ENCODE measurements at regions not wholly inside any gene's neighbourhood (a gene's known extent, or its start where the extent isn't known, plus 50 kb on each side); places are given as distances from the start of the nearest gene placed in this dataset.

DNA sequence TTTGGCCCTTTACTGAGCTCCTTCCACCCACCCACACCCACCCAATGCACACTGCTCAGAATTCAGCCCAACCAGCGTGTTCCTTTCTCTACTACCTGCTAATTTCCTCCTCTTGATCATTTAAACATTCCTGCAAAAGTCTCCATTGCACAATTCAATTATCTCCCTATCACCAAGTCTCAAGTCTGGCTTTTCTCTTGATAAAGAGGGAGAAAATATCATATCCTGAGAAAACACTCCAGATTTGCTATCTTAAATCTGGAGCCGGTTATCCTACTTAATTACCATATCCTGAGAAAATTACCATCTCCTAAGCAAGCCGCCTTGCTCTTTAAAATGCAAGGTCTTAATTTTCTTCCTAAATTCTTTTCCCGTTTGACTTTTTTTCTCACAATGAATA is 505.5 kb downstream of the XPNPEP1 start:
- H3K27ac ChIP-seq (ENCODE audit: low read depth in 1 of 2, low read length in 2 of 2), result no peak overlapping the region
- DNase-seq, result no peak
- H3K4me3 ChIP-seq (ENCODE audit: low read length in 2 of 2), result no peak overlapping the region
- no peaks in the 10 kb centered on the region for H3K4me1 ChIP-seq (ENCODE audit: control insufficient read depth in 1 of 2, insufficient read depth in 2 of 2, low read length in 2 of 2)
- no peaks in the 10 kb centered on the region for H3K27me3 ChIP-seq (ENCODE audit: control insufficient read depth in 1 of 2, insufficient read depth in 2 of 2, low read length in 1 of 2)
- no peaks in the 10 kb centered on the region for H3K9me3 ChIP-seq (ENCODE audit: control insufficient read depth, low read length)
- intact Hi-C loops (cut with DNase I), result no loop called here
- ATAC-seq (ENCODE audit: low FRiP score), result no peak
- 61 to 63% methylated on average over 4 of the region's 4 CpGs for WGBS, 2 donors
- no peaks in the 10 kb centered on the region for H3K36me3 ChIP-seq (ENCODE audit: control insufficient read depth in 1 of 2, insufficient read depth in 2 of 2, low read length in 1 of 2)

DNA sequence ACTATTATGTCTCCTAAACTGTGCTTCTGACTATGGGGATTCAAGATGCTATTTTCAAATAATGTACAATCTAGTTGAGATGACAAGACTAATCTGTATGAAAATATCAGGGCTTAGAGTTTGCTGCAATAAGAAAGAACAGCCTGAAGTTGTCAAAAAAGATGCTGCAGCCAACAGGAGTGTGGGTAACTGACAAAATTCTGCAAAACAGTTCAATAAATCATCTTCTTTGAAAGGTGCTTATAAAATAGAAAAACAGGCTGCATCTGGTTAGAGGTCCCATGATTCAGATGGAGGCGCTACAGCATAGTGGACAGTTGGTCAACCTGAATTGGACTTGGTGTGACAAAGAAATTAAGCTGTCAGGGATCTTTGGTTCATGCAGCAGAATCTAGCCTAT is 511.0 kb downstream of the XPNPEP1 start:
- 96 to 97% methylated on average over 1 of the region's 1 CpG for WGBS, 2 donors

DNA sequence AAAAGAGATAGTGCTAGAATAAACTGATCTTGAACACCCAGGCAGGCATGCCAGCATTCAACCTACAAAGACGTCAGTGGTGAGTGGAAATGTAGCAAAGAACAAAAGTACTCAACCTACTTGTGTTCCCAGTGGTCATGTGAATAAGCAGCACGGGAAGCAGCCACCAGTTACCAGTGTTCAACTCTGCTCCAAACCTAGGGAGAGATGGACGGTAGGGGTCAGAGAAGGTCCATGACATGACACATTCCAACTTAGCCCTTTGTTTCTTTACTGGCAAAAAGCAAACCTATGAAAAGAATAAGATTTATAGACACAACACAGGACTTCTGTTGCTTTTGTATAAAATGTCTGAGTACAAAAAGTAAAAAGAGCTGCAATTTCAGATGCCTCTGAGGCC is 511.4 kb downstream of the XPNPEP1 start:
- no peak for DNase-seq
- no peak overlapping the region for H3K27ac ChIP-seq (ENCODE audit: low read depth in 1 of 2, low read length in 2 of 2)
- 22 to 34% methylated on average over 3 of the region's 3 CpGs for WGBS, 2 donors

More for the DNA sequence above, 511.0 kb downstream of the XPNPEP1 start:
- intact Hi-C loops (cut with DNase I), result loop anchor here in 1 of 2 donors (5.0 kb wide), 1 partner anchor 360 kb away; no protein-coding TSS in a partner anchor
- DNase-seq (no peak), ATAC-seq (ENCODE audit: low FRiP score) (no peak)
- Histone ChIP-seq H3K9me3 (ENCODE audit: control insufficient read depth, low read length) (no peaks in the 10 kb centered on the region), H3K4me1 (ENCODE audit: control insufficient read depth in 1 of 2, insufficient read depth in 2 of 2, low read length in 2 of 2) (no peaks in the 10 kb centered on the region), H3K27me3 (ENCODE audit: control insufficient read depth in 1 of 2, insufficient read depth in 2 of 2, low read length in 1 of 2) (no peaks in the 10 kb centered on the region), H3K36me3 (ENCODE audit: control insufficient read depth in 1 of 2, insufficient read depth in 2 of 2, low read length in 1 of 2) (no peaks in the 10 kb centered on the region), H3K27ac (ENCODE audit: low read depth in 1 of 2, low read length in 2 of 2) (no peak overlapping the region), H3K4me3 (ENCODE audit: low read length in 2 of 2) (no peak overlapping the region)

DNA sequence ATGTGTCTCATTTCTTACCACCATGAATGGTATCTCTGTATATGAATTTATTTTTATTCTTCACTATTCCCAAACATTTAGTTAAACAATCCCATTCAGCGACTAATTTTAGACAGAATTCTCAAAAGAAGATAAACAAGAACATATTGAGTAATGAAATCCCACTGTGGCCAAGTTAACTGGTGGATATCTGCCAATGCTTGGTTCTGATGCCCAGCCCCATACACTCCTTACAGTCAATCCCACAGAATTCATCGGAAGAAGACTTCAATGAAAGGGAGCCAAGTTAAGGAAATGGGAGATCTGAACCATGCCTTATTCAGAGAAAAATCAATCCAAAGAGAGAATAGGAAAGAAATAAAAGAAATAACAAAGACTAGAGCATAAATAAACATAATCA is 518.0 kb downstream of the XPNPEP1 start:
- DNase-seq, result no peak
- no peak for ATAC-seq (ENCODE audit: low FRiP score)
- H3K27ac ChIP-seq (ENCODE audit: low read depth in 1 of 2, low read length in 2 of 2), result no peak overlapping the region
- H3K27me3 ChIP-seq (ENCODE audit: control insufficient read depth in 1 of 2, insufficient read depth in 2 of 2, low read length in 1 of 2), result no peaks in the 10 kb centered on the region
- no peaks in the 10 kb centered on the region for H3K9me3 ChIP-seq (ENCODE audit: control insufficient read depth, low read length)
- H3K4me1 ChIP-seq (ENCODE audit: control insufficient read depth in 1 of 2, insufficient read depth in 2 of 2, low read length in 2 of 2), result no peaks in the 10 kb centered on the region
- H3K4me3 ChIP-seq (ENCODE audit: low read length in 2 of 2), result no peak overlapping the region
- no peaks in the 10 kb centered on the region for H3K36me3 ChIP-seq (ENCODE audit: control insufficient read depth in 1 of 2, insufficient read depth in 2 of 2, low read length in 1 of 2)
- intact Hi-C loops (cut with DNase I), result no loop called here
- WGBS, 2 donors, result 5 to 13% methylated on average over 2 of the region's 2 CpGs

More for the DNA sequence above, 511.4 kb downstream of the XPNPEP1 start:
- H3K4me1 ChIP-seq (ENCODE audit: control insufficient read depth in 1 of 2, insufficient read depth in 2 of 2, low read length in 2 of 2), result no peaks in the 10 kb centered on the region
- H3K9me3 ChIP-seq (ENCODE audit: control insufficient read depth, low read length), result no peaks in the 10 kb centered on the region
- no peak for ATAC-seq (ENCODE audit: low FRiP score)
- no peaks in the 10 kb centered on the region for H3K27me3 ChIP-seq (ENCODE audit: control insufficient read depth in 1 of 2, insufficient read depth in 2 of 2, low read length in 1 of 2)
- no peaks in the 10 kb centered on the region for H3K36me3 ChIP-seq (ENCODE audit: control insufficient read depth in 1 of 2, insufficient read depth in 2 of 2, low read length in 1 of 2)
- H3K4me3 ChIP-seq (ENCODE audit: low read length in 2 of 2), result no peak overlapping the region
- intact Hi-C loops (cut with DNase I), result loop anchor here in 1 of 2 donors (5.0 kb wide), 1 partner anchor 360 kb away; no protein-coding TSS in a partner anchor

DNA sequence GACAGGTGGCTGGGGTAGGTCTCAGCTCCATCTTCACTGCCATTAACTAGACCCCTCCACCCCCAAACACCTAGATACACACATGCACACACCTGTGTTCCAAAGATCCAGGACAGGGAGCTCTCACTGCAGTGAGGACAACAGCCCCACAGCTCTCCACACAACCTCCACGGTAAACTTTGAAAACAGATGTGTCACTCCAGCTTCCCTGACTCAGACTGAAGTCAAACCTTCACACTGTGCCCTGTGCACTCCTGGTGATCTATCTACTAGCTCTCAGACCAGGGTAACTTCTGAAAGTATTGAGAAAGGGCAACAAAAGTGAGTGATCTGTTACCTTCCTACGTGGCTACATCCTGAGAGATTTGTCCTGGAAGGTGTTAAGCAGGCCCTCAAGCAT is 519.8 kb downstream of the XPNPEP1 start:
- no peaks in the 10 kb centered on the region for H3K4me1 ChIP-seq (ENCODE audit: control insufficient read depth in 1 of 2, insufficient read depth in 2 of 2, low read length in 2 of 2)
- WGBS, 2 donors, result 49 to 76% methylated on average over 2 of the region's 2 CpGs
- no peaks in the 10 kb centered on the region for H3K27me3 ChIP-seq (ENCODE audit: control insufficient read depth in 1 of 2, insufficient read depth in 2 of 2, low read length in 1 of 2)
- peak; percentile 52 for ATAC-seq (ENCODE audit: low FRiP score)
- intact Hi-C loops (cut with DNase I), result no loop called here
- no peak for DNase-seq
- no peak overlapping the region for H3K27ac ChIP-seq (ENCODE audit: low read depth in 1 of 2, low read length in 2 of 2)
- H3K9me3 ChIP-seq (ENCODE audit: control insufficient read depth, low read length), result no peaks in the 10 kb centered on the region
- H3K36me3 ChIP-seq (ENCODE audit: control insufficient read depth in 1 of 2, insufficient read depth in 2 of 2, low read length in 1 of 2), result no peaks in the 10 kb centered on the region
- no peak overlapping the region for H3K4me3 ChIP-seq (ENCODE audit: low read length in 2 of 2)

DNA sequence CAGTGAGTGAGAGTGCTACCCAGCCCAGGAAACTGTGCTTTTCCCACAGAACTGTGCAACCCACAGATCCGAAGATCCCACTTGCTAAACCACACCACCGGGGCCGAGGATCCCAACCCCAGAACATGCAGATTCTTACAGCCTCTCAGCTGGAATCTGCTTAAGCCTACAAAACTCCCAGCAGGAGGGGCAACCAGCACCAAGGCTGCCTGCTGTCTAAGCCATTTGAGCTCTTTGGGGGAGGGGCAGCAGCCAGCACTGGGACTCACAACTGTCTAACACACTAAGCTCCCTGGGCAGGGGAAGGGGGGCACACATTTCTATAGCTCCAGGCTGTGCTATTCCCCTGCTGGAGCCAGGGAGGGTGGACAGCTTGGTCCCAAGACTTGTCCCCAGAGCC is 529.9 kb downstream of the XPNPEP1 start:
- DNase-seq, result no peak
- no peaks in the 10 kb centered on the region for H3K36me3 ChIP-seq (ENCODE audit: control insufficient read depth in 1 of 2, insufficient read depth in 2 of 2, low read length in 1 of 2)
- no peak overlapping the region for H3K27ac ChIP-seq (ENCODE audit: low read depth in 1 of 2, low read length in 2 of 2)
- H3K4me3 ChIP-seq (ENCODE audit: low read length in 2 of 2), result no peak overlapping the region
- H3K9me3 ChIP-seq (ENCODE audit: control insufficient read depth, low read length), result peaks cover 3% of the 10 kb centered on the region
- H3K4me1 ChIP-seq (ENCODE audit: control insufficient read depth in 1 of 2, insufficient read depth in 2 of 2, low read length in 2 of 2), result no peaks in the 10 kb centered on the region
- intact Hi-C loops (cut with DNase I), result no loop called here
- no peaks in the 10 kb centered on the region for H3K27me3 ChIP-seq (ENCODE audit: control insufficient read depth in 1 of 2, insufficient read depth in 2 of 2, low read length in 1 of 2)
- ATAC-seq (ENCODE audit: low FRiP score), result no peak
- 8 to 18% methylated on average over 3 of the region's 3 CpGs for WGBS, 2 donors

DNA sequence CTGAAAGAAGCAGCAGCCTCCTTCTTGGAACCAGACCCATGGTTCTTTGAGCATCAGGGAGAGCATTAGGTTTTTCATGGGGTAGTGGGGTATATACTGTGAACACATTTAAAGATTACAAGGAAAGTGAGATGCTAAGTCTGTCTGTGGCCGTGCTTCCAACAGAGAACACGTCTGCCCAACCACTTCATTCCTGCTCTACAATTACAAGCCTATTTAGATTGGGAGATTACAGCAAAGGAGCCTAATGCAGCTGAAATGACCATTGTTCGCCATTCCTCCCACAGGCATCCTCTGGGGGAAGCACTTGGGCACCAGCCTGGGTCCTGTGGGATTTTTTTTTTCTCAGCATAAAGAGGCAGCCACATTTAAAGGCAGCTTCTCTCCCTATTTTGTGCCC is 536.4 kb downstream of the XPNPEP1 start:
- H3K9me3 ChIP-seq (ENCODE audit: control insufficient read depth, low read length), result no peaks in the 10 kb centered on the region
- H3K4me3 ChIP-seq (ENCODE audit: low read length in 2 of 2), result no peak overlapping the region
- DNase-seq (no peak), ATAC-seq (ENCODE audit: low FRiP score) (no peak)
- intact Hi-C loops (cut with DNase I), result no loop called here
- H3K36me3 ChIP-seq (ENCODE audit: control insufficient read depth in 1 of 2, insufficient read depth in 2 of 2, low read length in 1 of 2), result no peaks in the 10 kb centered on the region
- H3K4me1 ChIP-seq (ENCODE audit: control insufficient read depth in 1 of 2, insufficient read depth in 2 of 2, low read length in 2 of 2), result no peaks in the 10 kb centered on the region
- H3K27ac ChIP-seq (ENCODE audit: low read depth in 1 of 2, low read length in 2 of 2), result no peak overlapping the region
- 44 to 51% methylated on average over 3 of the region's 3 CpGs for WGBS, 2 donors
- no peaks in the 10 kb centered on the region for H3K27me3 ChIP-seq (ENCODE audit: control insufficient read depth in 1 of 2, insufficient read depth in 2 of 2, low read length in 1 of 2)

DNA sequence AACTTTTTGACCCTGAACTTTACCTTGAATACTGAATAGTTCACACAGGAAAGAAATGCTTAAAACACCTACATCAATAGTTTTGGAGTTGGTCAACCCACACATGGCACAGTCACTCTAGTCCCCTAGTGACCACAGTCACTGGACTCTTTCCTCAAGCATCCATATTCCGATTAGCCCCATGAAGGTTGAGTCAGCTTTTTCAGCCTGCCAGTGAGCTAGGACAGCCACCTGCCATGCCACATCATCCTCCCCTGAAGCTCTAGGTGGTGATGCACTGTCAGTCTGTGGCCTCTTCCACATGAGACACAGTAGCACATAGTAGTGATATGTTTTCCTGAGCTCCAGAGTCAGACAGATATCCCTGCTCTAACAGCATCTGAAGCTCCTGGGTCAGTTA is 537.2 kb downstream of the XPNPEP1 start:
- WGBS, 2 donors, result 85 to 95% methylated on average over 1 of the region's 1 CpG
- intact Hi-C loops (cut with DNase I), result no loop called here

DNA sequence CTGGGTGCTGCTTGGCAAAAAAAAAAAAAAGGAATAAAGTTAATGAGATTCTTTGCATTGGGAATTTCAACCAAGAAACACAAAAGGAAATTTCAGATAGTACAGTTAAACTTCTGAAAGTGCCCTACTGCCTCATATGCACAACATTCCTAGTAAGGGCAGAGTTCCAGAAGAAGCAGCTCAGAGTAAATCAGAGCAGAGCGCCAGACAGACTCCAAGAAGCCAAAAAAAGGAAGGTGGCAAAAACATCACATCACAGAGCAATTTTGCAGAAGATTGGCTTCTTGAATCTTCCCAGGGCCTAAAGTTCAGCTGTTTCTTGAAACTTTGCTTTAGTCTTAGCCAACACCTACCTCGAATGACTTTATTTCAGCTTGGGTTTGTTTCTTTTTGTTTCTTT is 544.1 kb downstream of the XPNPEP1 start:
- no peaks in the 10 kb centered on the region for H3K27me3 ChIP-seq (ENCODE audit: control insufficient read depth in 1 of 2, insufficient read depth in 2 of 2, low read length in 1 of 2)
- no peaks in the 10 kb centered on the region for H3K4me1 ChIP-seq (ENCODE audit: control insufficient read depth in 1 of 2, insufficient read depth in 2 of 2, low read length in 2 of 2)
- no peak for ATAC-seq (ENCODE audit: low FRiP score)
- DNase-seq, result no peak
- H3K27ac ChIP-seq (ENCODE audit: low read depth in 1 of 2, low read length in 2 of 2), result no peak overlapping the region
- no peaks in the 10 kb centered on the region for H3K9me3 ChIP-seq (ENCODE audit: control insufficient read depth, low read length)
- intact Hi-C loops (cut with DNase I), result no loop called here
- H3K4me3 ChIP-seq (ENCODE audit: low read length in 2 of 2), result no peak overlapping the region
- H3K36me3 ChIP-seq (ENCODE audit: control insufficient read depth in 1 of 2, insufficient read depth in 2 of 2, low read length in 1 of 2), result no peaks in the 10 kb centered on the region
- WGBS, 2 donors, result 59 to 60% methylated on average over 2 of the region's 2 CpGs

More for the DNA sequence above, 537.2 kb downstream of the XPNPEP1 start:
- Histone ChIP-seq H3K27me3 (ENCODE audit: control insufficient read depth in 1 of 2, insufficient read depth in 2 of 2, low read length in 1 of 2) (no peaks in the 10 kb centered on the region), H3K36me3 (ENCODE audit: control insufficient read depth in 1 of 2, insufficient read depth in 2 of 2, low read length in 1 of 2) (no peaks in the 10 kb centered on the region), H3K9me3 (ENCODE audit: control insufficient read depth, low read length) (no peaks in the 10 kb centered on the region), H3K4me3 (ENCODE audit: low read length in 2 of 2) (no peak overlapping the region), H3K27ac (ENCODE audit: low read depth in 1 of 2, low read length in 2 of 2) (no peak overlapping the region), H3K4me1 (ENCODE audit: control insufficient read depth in 1 of 2, insufficient read depth in 2 of 2, low read length in 2 of 2) (no peaks in the 10 kb centered on the region)
- no peak for DNase-seq
- no peak for ATAC-seq (ENCODE audit: low FRiP score)
